ENCODE measurements at regions not wholly inside any gene's neighbourhood (a gene's known extent, or its start where the extent isn't known, plus 50 kb on each side); places are given as distances from the start of the nearest gene placed in this dataset.

- no peaks in the 10 kb centered on the region for H3K27me3 ChIP-seq (ENCODE audit: control insufficient read depth in 1 of 2, insufficient read depth in 2 of 2, low read length in 2 of 2)
- H3K36me3 ChIP-seq (ENCODE audit: control insufficient read depth in 2 of 2, insufficient read depth in 2 of 2, low read length in 1 of 2): no peaks in the 10 kb centered on the region
- WGBS, 2 donors: 37 to 49% methylated on average over 2 of the region's 2 CpGs
- H3K27ac ChIP-seq (ENCODE audit: low read depth in 2 of 2, low read length in 1 of 2): no peak overlapping the region
- no peaks in the 10 kb centered on the region for H3K9me3 ChIP-seq (ENCODE audit: control insufficient read depth in 2 of 2, insufficient read depth in 1 of 2, low read depth in 1 of 2, low read length in 1 of 2)
- no peak overlapping the region for H3K4me3 ChIP-seq (ENCODE audit: low read depth in 1 of 2, low read length in 2 of 2)
- no peaks in the 10 kb centered on the region for H3K4me1 ChIP-seq (ENCODE audit: control insufficient read depth in 2 of 2, insufficient read depth in 2 of 2, low read length in 1 of 2)
Measured at GRCh38 chr5:52448111-52448510, 339.6 kb upstream of the ITGA1 start.

DNA sequence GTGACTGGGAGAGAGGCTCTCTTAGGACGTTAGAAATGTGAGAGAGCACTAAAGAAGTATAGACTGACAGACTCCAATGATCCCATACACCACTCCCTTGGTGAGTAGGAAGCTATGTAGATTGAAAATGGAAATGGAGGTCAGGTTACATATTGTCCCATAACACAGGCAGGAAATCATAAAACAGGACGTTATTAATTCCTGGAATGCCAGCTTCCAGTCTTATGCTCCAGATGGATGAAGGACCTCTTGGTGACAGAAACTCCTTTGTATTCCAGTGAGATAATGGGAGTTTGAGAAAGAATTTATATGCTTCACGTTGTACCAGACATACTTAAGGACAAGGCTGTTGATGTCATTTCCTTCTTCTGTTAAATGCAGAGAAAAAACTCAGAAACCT lies 338.2 kb upstream of the ITGA1 start:
- Histone ChIP-seq H3K4me1 (ENCODE audit: control insufficient read depth in 2 of 2, insufficient read depth in 2 of 2, low read length in 1 of 2) (no peaks in the 10 kb centered on the region), H3K4me3 (ENCODE audit: low read depth in 1 of 2, low read length in 2 of 2) (no peak overlapping the region), H3K9me3 (ENCODE audit: control insufficient read depth in 2 of 2, insufficient read depth in 1 of 2, low read depth in 1 of 2, low read length in 1 of 2) (no peaks in the 10 kb centered on the region), H3K27ac (ENCODE audit: low read depth in 2 of 2, low read length in 1 of 2) (no peak overlapping the region), H3K36me3 (ENCODE audit: control insufficient read depth in 2 of 2, insufficient read depth in 2 of 2, low read length in 1 of 2) (no peaks in the 10 kb centered on the region), H3K27me3 (ENCODE audit: control insufficient read depth in 1 of 2, insufficient read depth in 2 of 2, low read length in 2 of 2) (no peaks in the 10 kb centered on the region)
- WGBS, 2 donors: 34 to 48% methylated on average over 3 of the region's 3 CpGs

- Histone ChIP-seq H3K36me3 (ENCODE audit: control insufficient read depth in 2 of 2, insufficient read depth in 2 of 2, low read length in 1 of 2) (no peaks in the 10 kb centered on the region), H3K27ac (ENCODE audit: low read depth in 2 of 2, low read length in 1 of 2) (no peak overlapping the region), H3K4me3 (ENCODE audit: low read depth in 1 of 2, low read length in 2 of 2) (no peak overlapping the region), H3K4me1 (ENCODE audit: control insufficient read depth in 2 of 2, insufficient read depth in 2 of 2, low read length in 1 of 2) (no peaks in the 10 kb centered on the region), H3K9me3 (ENCODE audit: control insufficient read depth in 2 of 2, insufficient read depth in 1 of 2, low read depth in 1 of 2, low read length in 1 of 2) (no peaks in the 10 kb centered on the region), H3K27me3 (ENCODE audit: control insufficient read depth in 1 of 2, insufficient read depth in 2 of 2, low read length in 2 of 2) (no peaks in the 10 kb centered on the region)
- 83 to 90% methylated on average over 1 of the region's 1 CpG for WGBS, 2 donors
Measured at GRCh38 chr5:52452098-52452497, 335.6 kb upstream of the ITGA1 start.

GRCh38 chr5:52453176-52453575 lies 334.5 kb upstream of the ITGA1 start:
- 84 to 86% methylated on average over 2 of the region's 2 CpGs for WGBS, 2 donors
- H3K27ac ChIP-seq (ENCODE audit: low read depth in 2 of 2, low read length in 1 of 2): no peak overlapping the region
- no peaks in the 10 kb centered on the region for H3K9me3 ChIP-seq (ENCODE audit: control insufficient read depth in 2 of 2, insufficient read depth in 1 of 2, low read depth in 1 of 2, low read length in 1 of 2)
- no peak overlapping the region for H3K4me3 ChIP-seq (ENCODE audit: low read depth in 1 of 2, low read length in 2 of 2)
- no peaks in the 10 kb centered on the region for H3K36me3 ChIP-seq (ENCODE audit: control insufficient read depth in 2 of 2, insufficient read depth in 2 of 2, low read length in 1 of 2)
- no peaks in the 10 kb centered on the region for H3K4me1 ChIP-seq (ENCODE audit: control insufficient read depth in 2 of 2, insufficient read depth in 2 of 2, low read length in 1 of 2)
- H3K27me3 ChIP-seq (ENCODE audit: control insufficient read depth in 1 of 2, insufficient read depth in 2 of 2, low read length in 2 of 2): no peaks in the 10 kb centered on the region

GRCh38 chr5:52455920-52456319 lies 331.8 kb upstream of the ITGA1 start:
- Histone ChIP-seq H3K27me3 (ENCODE audit: control insufficient read depth in 1 of 2, insufficient read depth in 2 of 2, low read length in 2 of 2) (no peaks in the 10 kb centered on the region), H3K36me3 (ENCODE audit: control insufficient read depth in 2 of 2, insufficient read depth in 2 of 2, low read length in 1 of 2) (no peaks in the 10 kb centered on the region), H3K4me3 (ENCODE audit: low read depth in 1 of 2, low read length in 2 of 2) (no peak overlapping the region), H3K27ac (ENCODE audit: low read depth in 2 of 2, low read length in 1 of 2) (no peak overlapping the region), H3K4me1 (ENCODE audit: control insufficient read depth in 2 of 2, insufficient read depth in 2 of 2, low read length in 1 of 2) (no peaks in the 10 kb centered on the region), H3K9me3 (ENCODE audit: control insufficient read depth in 2 of 2, insufficient read depth in 1 of 2, low read depth in 1 of 2, low read length in 1 of 2) (no peaks in the 10 kb centered on the region)
- 79 to 80% methylated on average over 2 of the region's 2 CpGs for WGBS, 2 donors

- H3K27ac ChIP-seq (ENCODE audit: low read depth in 2 of 2, low read length in 1 of 2): no peak overlapping the region
- H3K4me1 ChIP-seq (ENCODE audit: control insufficient read depth in 2 of 2, insufficient read depth in 2 of 2, low read length in 1 of 2): no peaks in the 10 kb centered on the region
- 47 to 65% methylated on average over 2 of the region's 2 CpGs for WGBS, 2 donors
Measured at GRCh38 chr5:52457810-52458209, 329.9 kb upstream of the ITGA1 start.

DNA sequence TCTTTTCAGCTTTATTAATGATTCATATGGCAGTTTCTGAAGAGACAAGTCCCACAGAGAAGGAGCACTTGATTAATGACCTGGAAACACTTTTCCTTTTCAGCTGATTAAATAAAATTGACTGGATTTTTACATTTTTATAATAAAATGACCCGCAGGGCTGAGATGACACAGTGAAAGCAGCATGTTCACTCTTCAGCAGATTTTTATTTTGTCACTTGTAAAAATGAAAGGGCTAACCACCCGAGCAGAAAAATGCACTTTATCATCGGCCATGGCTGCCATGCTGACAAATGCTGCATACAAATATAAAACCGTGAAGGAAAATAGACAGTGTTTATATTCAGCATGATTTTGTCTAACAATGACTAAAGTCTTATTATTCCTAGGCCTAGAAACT lies 321.6 kb upstream of the ITGA1 start:
- Histone ChIP-seq H3K9me3 (ENCODE audit: control insufficient read depth in 2 of 2, insufficient read depth in 1 of 2, low read depth in 1 of 2, low read length in 1 of 2) (peaks cover 0 to 2% of the 10 kb centered on the region in 2 donors), H3K4me3 (ENCODE audit: low read depth in 1 of 2, low read length in 2 of 2) (no peak overlapping the region), H3K27ac (ENCODE audit: low read depth in 2 of 2, low read length in 1 of 2) (no peak overlapping the region), H3K36me3 (ENCODE audit: control insufficient read depth in 2 of 2, insufficient read depth in 2 of 2, low read length in 1 of 2) (no peaks in the 10 kb centered on the region), H3K27me3 (ENCODE audit: control insufficient read depth in 1 of 2, insufficient read depth in 2 of 2, low read length in 2 of 2) (no peaks in the 10 kb centered on the region), H3K4me1 (ENCODE audit: control insufficient read depth in 2 of 2, insufficient read depth in 2 of 2, low read length in 1 of 2) (no peaks in the 10 kb centered on the region)
- 30 to 35% methylated on average over 4 of the region's 4 CpGs for WGBS, 2 donors

More at GRCh38 chr5:52457810-52458209, 329.9 kb upstream of the ITGA1 start:
- Histone ChIP-seq H3K4me3 (ENCODE audit: low read depth in 1 of 2, low read length in 2 of 2) (no peak overlapping the region), H3K9me3 (ENCODE audit: control insufficient read depth in 2 of 2, insufficient read depth in 1 of 2, low read depth in 1 of 2, low read length in 1 of 2) (no peaks in the 10 kb centered on the region), H3K36me3 (ENCODE audit: control insufficient read depth in 2 of 2, insufficient read depth in 2 of 2, low read length in 1 of 2) (no peaks in the 10 kb centered on the region), H3K27me3 (ENCODE audit: control insufficient read depth in 1 of 2, insufficient read depth in 2 of 2, low read length in 2 of 2) (no peaks in the 10 kb centered on the region)

DNA sequence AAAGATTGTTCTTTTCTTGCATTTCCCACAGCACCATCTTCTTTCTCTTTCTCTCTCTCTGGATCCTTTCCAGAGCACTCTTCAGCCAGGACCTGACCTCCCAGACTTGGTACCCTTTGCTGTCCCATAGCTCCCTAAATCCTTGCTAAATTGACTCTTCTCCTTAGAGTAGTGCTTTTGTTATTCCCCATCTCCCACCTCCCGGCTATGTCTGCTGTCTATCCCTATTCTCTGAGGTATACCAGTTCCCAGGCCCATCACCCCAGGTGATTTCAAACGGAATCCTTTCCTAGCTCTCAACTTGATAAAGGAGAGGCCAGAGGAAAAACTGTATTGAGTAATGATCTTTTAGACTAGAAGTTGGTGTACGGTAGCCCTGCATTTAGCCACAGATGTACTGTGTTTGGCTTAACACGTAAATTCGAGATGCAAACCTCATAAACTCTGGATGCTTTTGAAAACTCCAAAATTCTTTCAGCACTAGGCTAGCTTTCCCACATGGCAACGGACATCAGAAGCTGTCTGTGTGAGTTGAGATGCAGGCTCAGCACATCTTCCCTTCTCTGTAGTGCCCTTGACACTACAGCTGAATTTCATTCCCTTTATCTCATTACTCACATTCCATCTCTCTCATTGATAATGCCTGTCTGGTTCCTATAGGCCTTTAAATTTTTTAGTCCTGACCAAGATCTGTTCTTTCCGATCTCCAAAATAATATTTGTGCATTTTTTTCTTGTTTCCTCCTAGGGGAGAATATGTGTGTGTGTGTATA lies 320.8 kb upstream of the ITGA1 start:
- peaks cover 0 to 2% of the 10 kb centered on the region in 2 donors for H3K9me3 ChIP-seq (ENCODE audit: control insufficient read depth in 2 of 2, insufficient read depth in 1 of 2, low read depth in 1 of 2, low read length in 1 of 2)
- no peak overlapping the region for H3K27ac ChIP-seq (ENCODE audit: low read depth in 2 of 2, low read length in 1 of 2)
- no peak overlapping the region for H3K4me3 ChIP-seq (ENCODE audit: low read depth in 1 of 2, low read length in 2 of 2)
- no peaks in the 10 kb centered on the region for H3K36me3 ChIP-seq (ENCODE audit: control insufficient read depth in 2 of 2, insufficient read depth in 2 of 2, low read length in 1 of 2)
- no peaks in the 10 kb centered on the region for H3K27me3 ChIP-seq (ENCODE audit: control insufficient read depth in 1 of 2, insufficient read depth in 2 of 2, low read length in 2 of 2)
- 80 to 82% methylated on average over 7 of the region's 7 CpGs for WGBS, 2 donors
- H3K4me1 ChIP-seq (ENCODE audit: control insufficient read depth in 2 of 2, insufficient read depth in 2 of 2, low read length in 1 of 2): no peaks in the 10 kb centered on the region

DNA sequence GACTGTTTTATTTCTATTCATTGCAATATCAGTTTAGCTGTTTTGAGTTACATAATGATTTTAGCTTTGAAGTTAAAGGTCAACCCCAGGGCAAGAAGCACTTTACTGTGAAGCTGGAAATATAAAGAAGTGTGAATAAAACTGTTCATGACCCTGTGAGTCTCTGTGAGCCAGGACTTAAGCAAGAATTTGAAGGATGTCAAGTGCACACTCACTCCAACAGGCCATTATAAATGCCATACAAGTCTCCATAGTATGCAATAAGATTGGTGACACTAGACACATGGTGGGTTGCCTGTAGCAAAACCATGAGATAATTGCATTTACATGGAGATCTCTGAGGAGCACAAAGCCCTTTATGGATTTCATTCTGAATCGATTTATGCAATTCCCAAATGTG lies 318.7 kb upstream of the ITGA1 start:
- H3K27me3 ChIP-seq (ENCODE audit: control insufficient read depth in 1 of 2, insufficient read depth in 2 of 2, low read length in 2 of 2): no peaks in the 10 kb centered on the region
- 63 to 69% methylated on average over 1 of the region's 1 CpG for WGBS, 2 donors
- H3K9me3 ChIP-seq (ENCODE audit: control insufficient read depth in 2 of 2, insufficient read depth in 1 of 2, low read depth in 1 of 2, low read length in 1 of 2): peaks cover 0 to 1% of the 10 kb centered on the region in 2 donors
- H3K27ac ChIP-seq (ENCODE audit: low read depth in 2 of 2, low read length in 1 of 2): no peak overlapping the region
- H3K4me1 ChIP-seq (ENCODE audit: control insufficient read depth in 2 of 2, insufficient read depth in 2 of 2, low read length in 1 of 2): no peaks in the 10 kb centered on the region
- no peak overlapping the region for H3K4me3 ChIP-seq (ENCODE audit: low read depth in 1 of 2, low read length in 2 of 2)
- H3K36me3 ChIP-seq (ENCODE audit: control insufficient read depth in 2 of 2, insufficient read depth in 2 of 2, low read length in 1 of 2): no peaks in the 10 kb centered on the region

- H3K4me3 ChIP-seq (ENCODE audit: low read depth in 1 of 2, low read length in 2 of 2): no peak overlapping the region
- 71 to 84% methylated on average over 5 of the region's 5 CpGs for WGBS, 2 donors
- no peaks in the 10 kb centered on the region for H3K36me3 ChIP-seq (ENCODE audit: control insufficient read depth in 2 of 2, insufficient read depth in 2 of 2, low read length in 1 of 2)
- H3K27ac ChIP-seq (ENCODE audit: low read depth in 2 of 2, low read length in 1 of 2): no peak overlapping the region
- H3K9me3 ChIP-seq (ENCODE audit: control insufficient read depth in 2 of 2, insufficient read depth in 1 of 2, low read depth in 1 of 2, low read length in 1 of 2): no peaks in the 10 kb centered on the region
- no peaks in the 10 kb centered on the region for H3K27me3 ChIP-seq (ENCODE audit: control insufficient read depth in 1 of 2, insufficient read depth in 2 of 2, low read length in 2 of 2)
- H3K4me1 ChIP-seq (ENCODE audit: control insufficient read depth in 2 of 2, insufficient read depth in 2 of 2, low read length in 1 of 2): no peaks in the 10 kb centered on the region
Measured at GRCh38 chr5:52469420-52469819, 318.3 kb upstream of the ITGA1 start.

Data from esophagus (tissue), 2 donors.